Fibroblast of lung (primary cell): ENCODE measurements at regions not wholly inside any gene's neighbourhood (a gene's known extent, or its start where the extent isn't known, plus 50 kb on each side); places are given as distances from the start of the nearest gene placed in this dataset.

ENCODE experiments used
- CTCF ChIP-seq, 2 donors: IDR thresholded peaks in 1 of 2; conservative IDR thresholded peaks in 1 of 2; 1 replicate in 1 of 2; 2 replicates in 1 of 2; pipeline ENCODE4 v1.5.1; 2011 to 2012; ENCODE audit warnings: low read length in 2 of 2, control low read depth in 1 of 2, inconsistent platforms in 1 of 2, low read depth in 1 of 2, mild to moderate bottlenecking in 1 of 2
- EZH2 ChIP-seq: IDR thresholded peaks from 2 replicates; pipeline ENCODE4 v1.5.1; 2012; ENCODE audit warnings: low read length, control low read depth, mild to moderate bottlenecking; ENCODE audit errors: missing control alignments

DNA sequence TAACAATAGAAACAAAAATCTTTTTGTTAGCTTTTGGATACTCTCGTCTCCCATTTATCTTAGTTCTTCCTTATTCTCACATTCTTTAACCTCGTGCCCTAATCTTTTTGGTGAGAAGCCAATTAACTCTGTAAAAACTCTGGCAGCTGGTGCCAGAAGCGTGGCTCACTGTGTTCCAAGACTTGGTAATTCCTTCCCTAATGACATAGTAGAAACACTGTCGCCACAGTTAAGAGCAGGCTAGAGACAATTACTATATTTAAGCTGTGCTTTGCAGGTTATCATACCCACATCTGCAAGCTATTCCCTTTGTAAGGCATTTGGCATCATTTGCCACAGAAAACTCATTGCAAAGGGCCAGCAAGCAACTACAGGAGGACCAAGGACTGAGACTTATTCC, 160.9 kb upstream of the PIK3R1 start:
- TF ChIP-seq CTCF (conservative IDR thresholded peaks at IDR 0.05 in 1 of 2, IDR thresholded peaks at IDR 0.05 in 1 of 2; ENCODE audit: low read depth in 1 of 2, low read length in 2 of 2) = no peak
- no peak for TF ChIP-seq EZH2
